ENCODE measurements at regions not wholly inside any gene's neighbourhood (a gene's known extent, or its start where the extent isn't known, plus 50 kb on each side); places are given as distances from the start of the nearest gene placed in this dataset.

- TF ChIP-seq CTCF (IDR thresholded peaks at IDR 0.05): no peak
- no peak for TF ChIP-seq POLR2A (IDR thresholded peaks at IDR 0.05)
These were observed 330.7 kb downstream of the BMPER start for GRCh38 chr7:34236057-34236456.

Data from breast epithelium (tissue), 3 donors.